Esophagus muscularis mucosa (tissue), 3 donors: ENCODE measurements at regions not wholly inside any gene's neighbourhood (a gene's known extent, or its start where the extent isn't known, plus 50 kb on each side); places are given as distances from the start of the nearest gene placed in this dataset.

Experiments
- EP300 ChIP-seq: sonication (generic); formaldehyde crosslinking; IDR thresholded peaks from one replicate; pipeline ENCODE4 v1.6.1; 2017; ENCODE audit warnings: antibody characterized with exemption
- TF ChIP-seq, protein P1 (sequence below), 3 experiments: fragments of 200-600 bp in 2 of 3; fragments of 450-650 bp in 1 of 3; sonication (generic) in 2 of 3; IDR thresholded peaks; one replicate each; pipeline ENCODE4 v1.5.1; 2017 to 2019; ENCODE audit warnings: antibody characterized with exemption in 3 of 3, mild to moderate bottlenecking in 2 of 3, moderate library complexity in 1 of 3

GRCh38 chr12:59934486-59934885, 338.7 kb downstream of the SLC16A7 start:
- no peak for TF ChIP-seq EP300
- TF ChIP-seq, protein P1, sequence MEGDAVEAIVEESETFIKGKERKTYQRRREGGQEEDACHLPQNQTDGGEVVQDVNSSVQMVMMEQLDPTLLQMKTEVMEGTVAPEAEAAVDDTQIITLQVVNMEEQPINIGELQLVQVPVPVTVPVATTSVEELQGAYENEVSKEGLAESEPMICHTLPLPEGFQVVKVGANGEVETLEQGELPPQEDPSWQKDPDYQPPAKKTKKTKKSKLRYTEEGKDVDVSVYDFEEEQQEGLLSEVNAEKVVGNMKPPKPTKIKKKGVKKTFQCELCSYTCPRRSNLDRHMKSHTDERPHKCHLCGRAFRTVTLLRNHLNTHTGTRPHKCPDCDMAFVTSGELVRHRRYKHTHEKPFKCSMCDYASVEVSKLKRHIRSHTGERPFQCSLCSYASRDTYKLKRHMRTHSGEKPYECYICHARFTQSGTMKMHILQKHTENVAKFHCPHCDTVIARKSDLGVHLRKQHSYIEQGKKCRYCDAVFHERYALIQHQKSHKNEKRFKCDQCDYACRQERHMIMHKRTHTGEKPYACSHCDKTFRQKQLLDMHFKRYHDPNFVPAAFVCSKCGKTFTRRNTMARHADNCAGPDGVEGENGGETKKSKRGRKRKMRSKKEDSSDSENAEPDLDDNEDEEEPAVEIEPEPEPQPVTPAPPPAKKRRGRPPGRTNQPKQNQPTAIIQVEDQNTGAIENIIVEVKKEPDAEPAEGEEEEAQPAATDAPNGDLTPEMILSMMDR (IDR thresholded peaks at IDR 0.05): no peak
